Neural progenitor cell (in vitro differentiated cells): ENCODE measurements at regions not wholly inside any gene's neighbourhood (a gene's known extent, or its start where the extent isn't known, plus 50 kb on each side); places are given as distances from the start of the nearest gene placed in this dataset.

Experiments
- EZH2 ChIP-seq: fragments of 200-600 bp; sonication (generic); IDR thresholded peaks from 2 replicates; pipeline ENCODE4 v1.6.1; 2017; ENCODE audit warnings: antibody characterized with exemption, mild to moderate bottlenecking, moderate library complexity
- TF ChIP-seq, protein P1 (sequence below): fragments of 200-600 bp; sonication (generic); IDR thresholded peaks from 2 replicates; pipeline ENCODE4 v1.5.1; 2017; ENCODE audit warnings: antibody characterized with exemption, mild to moderate bottlenecking

DNA sequence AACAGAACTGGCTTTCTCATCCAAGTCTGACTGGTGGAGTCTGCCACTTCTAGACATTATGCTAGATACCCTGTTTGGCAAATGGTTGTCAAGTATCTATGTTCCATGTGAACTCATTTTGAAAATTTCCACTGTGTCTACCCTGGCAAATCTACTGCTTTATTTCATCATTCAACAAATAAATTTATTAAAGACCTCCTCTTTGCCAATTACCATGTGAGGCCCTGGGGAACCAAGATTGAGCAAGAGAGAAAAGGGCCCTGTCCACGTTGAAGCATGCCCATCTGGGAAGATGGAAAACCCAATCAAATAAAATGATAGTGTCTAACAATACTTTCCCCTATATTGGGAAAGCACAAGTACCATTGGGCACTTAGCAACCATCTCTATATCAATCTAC is 582.4 kb downstream of the IRS1 start:
- TF ChIP-seq, protein P1, sequence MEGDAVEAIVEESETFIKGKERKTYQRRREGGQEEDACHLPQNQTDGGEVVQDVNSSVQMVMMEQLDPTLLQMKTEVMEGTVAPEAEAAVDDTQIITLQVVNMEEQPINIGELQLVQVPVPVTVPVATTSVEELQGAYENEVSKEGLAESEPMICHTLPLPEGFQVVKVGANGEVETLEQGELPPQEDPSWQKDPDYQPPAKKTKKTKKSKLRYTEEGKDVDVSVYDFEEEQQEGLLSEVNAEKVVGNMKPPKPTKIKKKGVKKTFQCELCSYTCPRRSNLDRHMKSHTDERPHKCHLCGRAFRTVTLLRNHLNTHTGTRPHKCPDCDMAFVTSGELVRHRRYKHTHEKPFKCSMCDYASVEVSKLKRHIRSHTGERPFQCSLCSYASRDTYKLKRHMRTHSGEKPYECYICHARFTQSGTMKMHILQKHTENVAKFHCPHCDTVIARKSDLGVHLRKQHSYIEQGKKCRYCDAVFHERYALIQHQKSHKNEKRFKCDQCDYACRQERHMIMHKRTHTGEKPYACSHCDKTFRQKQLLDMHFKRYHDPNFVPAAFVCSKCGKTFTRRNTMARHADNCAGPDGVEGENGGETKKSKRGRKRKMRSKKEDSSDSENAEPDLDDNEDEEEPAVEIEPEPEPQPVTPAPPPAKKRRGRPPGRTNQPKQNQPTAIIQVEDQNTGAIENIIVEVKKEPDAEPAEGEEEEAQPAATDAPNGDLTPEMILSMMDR = no peak
- no peak for TF ChIP-seq EZH2
